Adrenal gland (tissue), 9 donors: ENCODE measurements at regions not wholly inside any gene's neighbourhood (a gene's known extent, or its start where the extent isn't known, plus 50 kb on each side); places are given as distances from the start of the nearest gene placed in this dataset.
"Not testable (repeated sequence)": the region's sequence is repeated elsewhere in the genome, so short reads cannot be mapped to it uniquely, and the experiment has no call there.

ENCODE experiments used
- DNase-seq, 7 donors: peaks; one replicate each; pipeline ENCODE4 v3.0.0-alpha.2; 2019 to 2020
- H3K27ac ChIP-seq, 5 donors: fragments of 200-600 bp; sonication (generic) in 4 of 5; 1 replicate in 3 of 5; 2 replicates in 2 of 5; pipeline versions ENCODE4 v1.5.1 to v1.8.0; 2016 to 2020; ENCODE audit warnings: mild to moderate bottlenecking in 1 of 5
- H3K27me3 ChIP-seq: fragments of 200-600 bp; 2 replicates; pipeline ENCODE4 v1.8.0; 2021
- H3K36me3 ChIP-seq, 2 donors: fragments of 200-600 bp; replicated peaks in 1 of 2; 1 replicate in 1 of 2; 2 replicates in 1 of 2; pipeline versions ENCODE4 v1.5.1 to v1.8.0; 2018 to 2022
- H3K4me1 ChIP-seq, 2 donors: fragments of 200-600 bp; replicated peaks in 1 of 2; 1 replicate in 1 of 2; 2 replicates in 1 of 2; pipeline versions ENCODE4 v1.5.1 to v1.8.0; 2018 to 2021
- H3K4me3 ChIP-seq, 4 donors: fragments of 200-600 bp; sonication (generic) in 3 of 4; one replicate each; pipeline ENCODE4 v1.5.1; 2016 to 2018
- H3K9me3 ChIP-seq, 3 donors: fragments of 200-600 bp; sonication (generic) in 1 of 3; replicated peaks in 1 of 3; 1 replicate in 2 of 3; 2 replicates in 1 of 3; pipeline versions ENCODE4 v1.5.1 to v1.8.0; 2016 to 2021
- WGBS, 4 donors: extraction: QIAGEN DNeasy Blood & Tissue Kit in 2 of 4; methylation state at CpG; one replicate each; pipeline versions ENCODE4 v1.1.5 to v1.1.7; 2013 to 2017; 5-methylcytosine and 5-hydroxymethylcytosine counted together
- intact Hi-C, 2 donors: fragments of 100-400 bp; cut with DNase I; formaldehyde crosslinking; loops; one replicate each; pipeline versions ENCODE4 v1.14.1 to v1.15.0; 2022 to 2023
- donor health status: healthy with polysubstance abuse.
- donor health status: Bipolar disorder and iron deficiency.
- donor health status: DM: yes; HTN: yes; CAD: no.
- donor health status: DM: no; HTN: no; CAD: no.
- donor health status: DM: no; HTN: no; CAD: no.

GRCh38 chr11:67889646-67890045 lies 114.3 kb downstream of the UNC93B1 start:
- H3K36me3 ChIP-seq, H3K9me3 ChIP-seq, DNase-seq, H3K4me3 ChIP-seq, H3K27ac ChIP-seq, intact Hi-C loops, H3K27me3 ChIP-seq: not testable (repeated sequence)
- 65 to 80% (median 75%) methylated on average over 3 to 4 of the region's 4 CpGs for WGBS, 4 donors
- H3K4me1 ChIP-seq: peaks cover 0 to 12% of the 10 kb centered on the region in 2 donors

GRCh38 chr11:67888056-67888455 lies 115.8 kb downstream of the UNC93B1 start:
- peak in 1 of 7 donors; percentile 16 for DNase-seq
- H3K9me3 ChIP-seq, intact Hi-C loops, H3K27me3 ChIP-seq, H3K4me3 ChIP-seq, H3K36me3 ChIP-seq: not testable (repeated sequence)
- peak overlapping the region in 1 of 5 donors; percentile 17 for H3K27ac ChIP-seq
- H3K4me1 ChIP-seq: peaks cover 0 to 14% of the 10 kb centered on the region in 2 donors
- 78 to 91% (median 84%) methylated on average over 8 of the region's 8 CpGs for WGBS, 4 donors

- H3K27ac ChIP-seq: peak overlapping the region in 2 of 5 donors; percentile 31 to 74
- WGBS, 4 donors: 64 to 79% (median 72%) methylated on average over 5 to 6 of the region's 6 CpGs
These were observed 117.2 kb downstream of the UNC93B1 start for GRCh38 chr11:67886672-67887071.

GRCh38 chr11:67886207-67886606 lies 117.7 kb downstream of the UNC93B1 start:
- H3K36me3 ChIP-seq, H3K9me3 ChIP-seq, H3K4me3 ChIP-seq, intact Hi-C loops, H3K27me3 ChIP-seq: not testable (repeated sequence)
- WGBS, 4 donors: 47 to 70% (median 58%) methylated on average over 7 of the region's 7 CpGs
- Histone ChIP-seq H3K4me1 (peaks cover 0 to 14% of the 10 kb centered on the region in 2 donors), H3K27ac (peak overlapping the region in 3 of 5 donors; percentile 31 to 74 (median 32))
- DNase-seq: peak in 1 of 7 donors; percentile 6

More at GRCh38 chr11:67886672-67887071, 117.2 kb downstream of the UNC93B1 start:
- intact Hi-C loops, H3K4me3 ChIP-seq, DNase-seq, H3K36me3 ChIP-seq, H3K9me3 ChIP-seq, H3K27me3 ChIP-seq: not testable (repeated sequence)
- peaks cover 0 to 14% of the 10 kb centered on the region in 2 donors for H3K4me1 ChIP-seq

GRCh38 chr11:67885574-67885973 lies 118.3 kb downstream of the UNC93B1 start:
- intact Hi-C loops: not testable (repeated sequence)

GRCh38 chr11:67884761-67885558 lies 118.9 kb downstream of the UNC93B1 start:
- 48 to 51% (median 49%) methylated on average over 18 of the region's 18 CpGs for WGBS, 4 donors
- H3K4me3 ChIP-seq, H3K36me3 ChIP-seq, intact Hi-C loops, H3K27me3 ChIP-seq, H3K9me3 ChIP-seq: not testable (repeated sequence)
- peak in 1 of 7 donors; percentile 12 for DNase-seq
- Histone ChIP-seq H3K4me1 (peaks cover 0 to 14% of the 10 kb centered on the region in 2 donors), H3K27ac (peak overlapping the region in 2 of 5 donors; percentile 29 to 74)

More at GRCh38 chr11:67885574-67885973, 118.3 kb downstream of the UNC93B1 start:
- Histone ChIP-seq H3K27ac (peak overlapping the region in 2 of 5 donors; percentile 32 to 74), H3K4me1 (peaks cover 0 to 14% of the 10 kb centered on the region in 2 donors)
- WGBS, 4 donors: 22 to 35% (median 27%) methylated on average over 3 of the region's 3 CpGs
- H3K36me3 ChIP-seq, H3K27me3 ChIP-seq, H3K4me3 ChIP-seq, H3K9me3 ChIP-seq: not testable (repeated sequence)
- peak in 2 of 7 donors; percentile 13 to 22 for DNase-seq

- 79 to 80% (median 79%) methylated on average over 12 to 13 of the region's 13 CpGs for WGBS, 4 donors
- H3K27ac ChIP-seq, H3K9me3 ChIP-seq, DNase-seq, H3K27me3 ChIP-seq, H3K36me3 ChIP-seq, intact Hi-C loops, H3K4me3 ChIP-seq: not testable (repeated sequence)
- H3K4me1 ChIP-seq: peaks cover 0 to 14% of the 10 kb centered on the region in 2 donors
These were observed 119.7 kb downstream of the UNC93B1 start for GRCh38 chr11:67884073-67884757.

GRCh38 chr11:67882304-67882703 lies 121.6 kb downstream of the UNC93B1 start:
- DNase-seq, H3K27ac ChIP-seq, H3K4me3 ChIP-seq, intact Hi-C loops, H3K36me3 ChIP-seq, H3K27me3 ChIP-seq, H3K9me3 ChIP-seq: not testable (repeated sequence)
- 39 to 48% (median 41%) methylated on average over 9 of the region's 9 CpGs for WGBS, 4 donors
- peaks cover 0 to 14% of the 10 kb centered on the region in 2 donors for H3K4me1 ChIP-seq

- H3K27ac ChIP-seq, H3K27me3 ChIP-seq, DNase-seq, H3K36me3 ChIP-seq, H3K9me3 ChIP-seq, intact Hi-C loops, H3K4me3 ChIP-seq: not testable (repeated sequence)
- 70 to 74% (median 71%) methylated on average over 10 of the region's 10 CpGs for WGBS, 4 donors
- peaks cover 0 to 14% of the 10 kb centered on the region in 2 donors for H3K4me1 ChIP-seq
These were observed 122.1 kb downstream of the UNC93B1 start for GRCh38 chr11:67881836-67882235.

GRCh38 chr11:67880594-67881196 lies 123.2 kb downstream of the UNC93B1 start:
- 48 to 75% (median 70%) methylated on average over 4 to 8 of the region's 8 CpGs for WGBS, 4 donors
- intact Hi-C loops, H3K36me3 ChIP-seq, H3K27ac ChIP-seq, DNase-seq, H3K9me3 ChIP-seq, H3K4me3 ChIP-seq, H3K27me3 ChIP-seq: not testable (repeated sequence)
- peaks cover 0 to 10% of the 10 kb centered on the region in 2 donors for H3K4me1 ChIP-seq
